Lower lobe of right lung (tissue), 2 donors: ENCODE measurements at regions not wholly inside any gene's neighbourhood (a gene's known extent, or its start where the extent isn't known, plus 50 kb on each side); places are given as distances from the start of the nearest gene placed in this dataset.
"Not testable (repeated sequence)": the region's sequence is repeated elsewhere in the genome, so short reads cannot be mapped to it uniquely, and the experiment has no call there.

Experiments
- ATAC-seq, 2 donors: fragments of 200-7000 bp; cut with Tn5 transposase; one replicate each; pipeline ENCODE4 v1.9.1; 2020 to 2022; ENCODE audit warnings: mild to moderate bottlenecking in 2 of 2, moderate library complexity in 2 of 2
- DNase-seq: peaks from one replicate; pipeline ENCODE4 v3.0.0-alpha.2; 2020
- H3K27ac ChIP-seq: fragments of 200-600 bp; one replicate; pipeline ENCODE4 v1.8.0; 2022
- H3K27me3 ChIP-seq: fragments of 200-600 bp; one replicate; pipeline ENCODE4 v1.8.0; 2022; ENCODE audit warnings: low read depth
- H3K36me3 ChIP-seq: fragments of 200-600 bp; one replicate; pipeline ENCODE4 v1.8.0; 2022; ENCODE audit warnings: mild to moderate bottlenecking
- H3K4me1 ChIP-seq: fragments of 200-600 bp; one replicate; pipeline ENCODE4 v1.8.0; 2022
- H3K4me3 ChIP-seq: fragments of 200-600 bp; one replicate; pipeline ENCODE4 v1.8.0; 2022; ENCODE audit warnings: mild to moderate bottlenecking
- H3K9me3 ChIP-seq: fragments of 200-600 bp; one replicate; pipeline ENCODE4 v1.8.0; 2022
- intact Hi-C: fragments of 100-400 bp; cut with DNase I; formaldehyde crosslinking; loops from one replicate; pipeline ENCODE4 v1.11.0; 2022
- TF ChIP-seq, protein P1 (sequence below): fragments of 200-600 bp; IDR thresholded peaks from one replicate; pipeline ENCODE4 v1.8.0; 2022; ENCODE audit warnings: antibody characterized with exemption, mild to moderate bottlenecking
- donor health status: DM: no; HTN: yes; CAD: no; lungs with severe emphysema.

DNA sequence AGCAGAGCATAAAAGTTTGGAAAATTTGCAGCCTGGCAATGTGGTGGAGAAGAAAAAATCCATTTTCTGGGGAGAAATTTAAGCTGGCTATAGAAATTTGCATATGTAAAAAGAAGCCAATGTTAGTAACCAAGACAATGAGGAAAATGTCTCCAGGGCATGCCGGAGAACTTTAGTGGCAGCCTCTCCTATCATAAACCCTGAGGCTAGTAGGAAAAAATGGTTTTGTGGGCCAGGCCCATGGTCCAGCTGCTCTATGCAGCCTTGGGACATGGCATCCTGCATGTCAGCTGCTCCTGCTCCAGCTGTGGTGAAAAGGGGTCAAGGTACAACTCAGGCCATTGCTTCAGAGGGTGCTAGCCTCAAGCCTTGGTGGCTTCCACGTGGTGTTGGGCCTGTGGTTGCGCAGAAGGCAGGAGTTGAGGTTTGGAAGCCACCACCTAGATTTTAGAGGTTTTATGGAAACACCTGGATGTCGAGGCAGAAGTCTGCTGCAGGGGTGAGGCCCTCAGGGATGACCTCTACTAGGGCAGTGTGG, 101.8 kb upstream of the SYNCRIP start:
- no peak for DNase-seq
- H3K27ac ChIP-seq = no peak overlapping the region
- TF ChIP-seq, protein P1, sequence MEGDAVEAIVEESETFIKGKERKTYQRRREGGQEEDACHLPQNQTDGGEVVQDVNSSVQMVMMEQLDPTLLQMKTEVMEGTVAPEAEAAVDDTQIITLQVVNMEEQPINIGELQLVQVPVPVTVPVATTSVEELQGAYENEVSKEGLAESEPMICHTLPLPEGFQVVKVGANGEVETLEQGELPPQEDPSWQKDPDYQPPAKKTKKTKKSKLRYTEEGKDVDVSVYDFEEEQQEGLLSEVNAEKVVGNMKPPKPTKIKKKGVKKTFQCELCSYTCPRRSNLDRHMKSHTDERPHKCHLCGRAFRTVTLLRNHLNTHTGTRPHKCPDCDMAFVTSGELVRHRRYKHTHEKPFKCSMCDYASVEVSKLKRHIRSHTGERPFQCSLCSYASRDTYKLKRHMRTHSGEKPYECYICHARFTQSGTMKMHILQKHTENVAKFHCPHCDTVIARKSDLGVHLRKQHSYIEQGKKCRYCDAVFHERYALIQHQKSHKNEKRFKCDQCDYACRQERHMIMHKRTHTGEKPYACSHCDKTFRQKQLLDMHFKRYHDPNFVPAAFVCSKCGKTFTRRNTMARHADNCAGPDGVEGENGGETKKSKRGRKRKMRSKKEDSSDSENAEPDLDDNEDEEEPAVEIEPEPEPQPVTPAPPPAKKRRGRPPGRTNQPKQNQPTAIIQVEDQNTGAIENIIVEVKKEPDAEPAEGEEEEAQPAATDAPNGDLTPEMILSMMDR = no peak
- H3K4me1 ChIP-seq = no peaks in the 10 kb centered on the region
- H3K9me3 ChIP-seq = no peaks in the 10 kb centered on the region
- no peak overlapping the region for H3K4me3 ChIP-seq
- intact Hi-C loops = no loop called here
- no peaks in the 10 kb centered on the region for H3K27me3 ChIP-seq
- no peak for ATAC-seq
- H3K36me3 ChIP-seq = no peaks in the 10 kb centered on the region

DNA sequence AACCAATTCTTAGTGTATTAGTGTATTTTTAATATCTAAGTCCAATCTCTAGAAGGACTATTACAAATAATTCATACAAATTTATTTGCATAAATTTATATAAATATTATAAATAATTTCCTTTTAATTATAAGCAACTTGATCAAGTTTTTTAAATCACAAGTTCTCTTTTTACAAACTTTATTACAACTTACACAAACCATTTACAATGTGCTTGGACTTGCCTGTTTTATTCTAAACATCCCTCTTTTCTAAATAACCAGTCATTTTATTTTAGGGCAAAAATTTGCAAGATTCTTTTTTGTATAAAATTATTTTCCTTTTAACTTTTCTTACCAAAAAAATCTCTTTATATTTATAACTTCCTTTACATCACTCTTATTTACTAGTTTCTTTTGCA, 83.5 kb upstream of the SYNCRIP start:
- Histone ChIP-seq H3K4me1 (no peaks in the 10 kb centered on the region), H3K36me3 (no peaks in the 10 kb centered on the region), H3K27ac (no peak overlapping the region), H3K9me3 (no peaks in the 10 kb centered on the region), H3K27me3 (no peaks in the 10 kb centered on the region), H3K4me3 (no peak overlapping the region)
- ATAC-seq (no peak), DNase-seq (no peak)
- intact Hi-C loops = no loop called here
- TF ChIP-seq, protein P1 = no peak

DNA sequence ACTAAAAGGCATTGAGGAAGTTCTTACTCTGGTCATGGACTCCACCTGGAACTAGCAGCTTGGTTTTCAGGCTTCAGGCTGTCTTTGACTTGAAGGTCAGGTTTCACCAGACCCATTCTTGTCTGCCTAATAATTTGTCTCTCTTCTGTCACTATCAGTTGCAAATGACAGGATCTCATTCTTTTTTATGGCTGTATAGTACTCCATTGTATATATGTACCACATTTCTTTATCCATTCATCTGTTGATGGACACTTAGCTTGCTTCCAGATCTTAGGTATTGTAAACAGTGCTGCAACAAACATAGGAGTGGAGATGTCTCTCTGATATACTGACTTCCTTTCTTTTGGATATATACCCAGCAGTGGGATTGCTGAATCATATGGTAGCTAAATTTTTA, 73.1 kb upstream of the SYNCRIP start:
- TF ChIP-seq, protein P1 = no peak
- H3K9me3 ChIP-seq = no peaks in the 10 kb centered on the region
- H3K27ac ChIP-seq = no peak overlapping the region
- intact Hi-C loops = no loop called here
- no peaks in the 10 kb centered on the region for H3K27me3 ChIP-seq
- ATAC-seq = no peak
- no peak for DNase-seq
- no peaks in the 10 kb centered on the region for H3K36me3 ChIP-seq
- H3K4me1 ChIP-seq = no peaks in the 10 kb centered on the region
- H3K4me3 ChIP-seq = no peak overlapping the region

DNA sequence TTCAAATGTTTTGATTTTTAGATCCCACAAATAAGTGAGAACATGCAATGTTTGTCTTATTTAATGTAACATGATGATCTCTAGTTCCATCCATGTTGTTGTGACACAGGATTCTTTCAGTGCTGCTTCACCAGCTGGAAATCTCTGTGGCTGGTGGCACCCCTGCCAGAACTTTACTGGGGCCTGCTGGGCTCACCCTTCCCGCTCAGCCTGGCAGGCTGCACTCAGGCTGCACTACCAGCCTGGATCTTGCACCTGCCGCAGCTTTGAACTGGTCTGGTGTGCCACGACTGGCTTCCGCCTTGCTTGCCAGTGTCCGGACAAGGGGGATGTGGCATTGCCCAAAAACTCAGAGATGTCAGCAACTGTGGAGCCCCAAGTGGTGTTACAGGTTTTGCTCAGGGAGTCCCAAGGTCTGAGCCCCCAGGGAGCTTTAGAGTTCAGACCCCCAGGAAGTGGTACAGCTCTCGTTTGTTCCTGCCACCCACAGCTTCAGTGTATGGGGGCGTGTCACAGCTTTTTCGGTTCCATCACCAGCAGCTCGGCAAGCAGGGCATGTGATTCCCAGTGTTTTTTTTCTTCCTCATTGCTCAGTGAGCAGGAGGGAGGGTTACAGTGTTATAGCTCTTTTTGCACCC, 72.3 kb upstream of the SYNCRIP start:
- Histone ChIP-seq H3K27me3 (no peaks in the 10 kb centered on the region), H3K9me3 (no peaks in the 10 kb centered on the region), H3K4me3 (no peak overlapping the region), H3K4me1 (no peaks in the 10 kb centered on the region), H3K27ac (no peak overlapping the region), H3K36me3 (no peaks in the 10 kb centered on the region)
- no peak for DNase-seq
- intact Hi-C loops = no loop called here
- TF ChIP-seq, protein P1 = no peak
- no peak for ATAC-seq

DNA sequence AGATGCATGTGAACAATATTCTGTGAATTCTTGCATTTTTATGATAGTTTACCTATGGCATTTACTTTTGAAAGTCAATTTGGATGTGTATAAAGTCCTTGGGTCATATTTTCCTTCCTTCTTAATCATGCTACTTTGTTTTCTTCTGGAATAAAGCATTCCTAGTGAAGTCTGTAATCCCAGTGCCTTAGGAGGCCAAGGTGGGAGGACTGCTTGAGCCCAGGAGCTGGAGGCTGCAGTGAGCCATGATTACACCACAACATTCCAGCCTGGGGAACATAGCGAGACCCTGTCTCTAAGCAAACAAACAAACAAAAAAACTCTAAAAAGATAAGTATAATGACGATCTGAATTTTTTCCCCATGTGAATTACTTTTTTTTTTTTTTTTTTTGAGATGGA, 69.7 kb upstream of the SYNCRIP start:
- no peak overlapping the region for H3K4me3 ChIP-seq
- DNase-seq (no peak), ATAC-seq (no peak)
- no peaks in the 10 kb centered on the region for H3K9me3 ChIP-seq
- H3K36me3 ChIP-seq = no peaks in the 10 kb centered on the region
- intact Hi-C loops = no loop called here
- no peak overlapping the region for H3K27ac ChIP-seq
- no peaks in the 10 kb centered on the region for H3K27me3 ChIP-seq
- TF ChIP-seq, protein P1 = no peak
- no peaks in the 10 kb centered on the region for H3K4me1 ChIP-seq

DNA sequence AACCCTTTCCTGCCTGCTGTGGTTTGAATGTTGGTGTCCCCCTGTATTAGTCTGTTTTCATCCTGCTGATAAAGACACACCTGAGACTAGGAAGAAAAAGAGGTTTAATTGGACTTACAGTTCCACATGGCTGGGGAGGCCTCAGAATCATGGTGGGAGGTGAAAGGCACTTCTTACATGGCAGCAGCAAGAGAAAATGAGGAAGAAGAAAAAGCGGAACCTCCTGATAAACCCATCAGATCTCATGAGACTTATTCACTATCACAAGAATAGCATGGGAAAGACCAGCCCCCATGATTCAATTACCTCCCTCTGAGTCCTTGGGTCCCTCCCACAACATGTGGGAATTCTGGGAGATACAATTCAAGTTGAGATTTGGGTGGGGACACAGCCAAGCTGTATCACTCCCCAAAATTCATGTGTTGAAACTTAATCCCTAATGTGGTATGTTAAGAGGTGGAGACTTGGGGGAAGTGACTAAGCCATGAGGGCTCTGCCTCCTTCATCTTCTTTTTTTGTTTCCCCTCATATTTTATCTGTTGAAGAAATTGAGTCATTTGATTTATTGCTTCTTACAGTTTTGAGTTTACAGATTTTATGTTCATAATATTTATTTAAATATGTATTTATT, 64.9 kb upstream of the SYNCRIP start:
- intact Hi-C loops, H3K9me3 ChIP-seq, DNase-seq, H3K27me3 ChIP-seq, H3K36me3 ChIP-seq, H3K4me3 ChIP-seq, H3K4me1 ChIP-seq, H3K27ac ChIP-seq, ATAC-seq: not testable (repeated sequence)
